MM.1S (cell line): ENCODE measurements at regions not wholly inside any gene's neighbourhood (a gene's known extent, or its start where the extent isn't known, plus 50 kb on each side); places are given as distances from the start of the nearest gene placed in this dataset.

Experiments used
- CTCF ChIP-seq: fragments of 300-600 bp; sonication (generic); IDR thresholded peaks from 2 replicates; pipeline ENCODE4 v1.5.1; 2016; ENCODE audit warnings: antibody characterized with exemption, low read length, mixed read lengths
- EZH2 ChIP-seq: fragments of 300-600 bp; sonication (generic); optimal IDR thresholded peaks from 2 replicates; pipeline ENCODE3; 2017; ENCODE audit warnings: low read depth, mild to moderate bottlenecking, antibody characterized with exemption, low read length, mixed read lengths
- EZH2phosphoT487 ChIP-seq: fragments of 300-600 bp; sonication (generic); IDR thresholded peaks from 2 replicates; pipeline ENCODE4 v1.6.1; 2018; ENCODE audit warnings: antibody characterized with exemption, low read length

GRCh38 chr9:84480071-84480470, 139.5 kb upstream of the SLC28A3 start:
- no peak for TF ChIP-seq CTCF
- TF ChIP-seq EZH2, result no peak
- TF ChIP-seq EZH2phosphoT487, result no peak
